ENCODE measurements at regions not wholly inside any gene's neighbourhood (a gene's known extent, or its start where the extent isn't known, plus 50 kb on each side); places are given as distances from the start of the nearest gene placed in this dataset.

DNA sequence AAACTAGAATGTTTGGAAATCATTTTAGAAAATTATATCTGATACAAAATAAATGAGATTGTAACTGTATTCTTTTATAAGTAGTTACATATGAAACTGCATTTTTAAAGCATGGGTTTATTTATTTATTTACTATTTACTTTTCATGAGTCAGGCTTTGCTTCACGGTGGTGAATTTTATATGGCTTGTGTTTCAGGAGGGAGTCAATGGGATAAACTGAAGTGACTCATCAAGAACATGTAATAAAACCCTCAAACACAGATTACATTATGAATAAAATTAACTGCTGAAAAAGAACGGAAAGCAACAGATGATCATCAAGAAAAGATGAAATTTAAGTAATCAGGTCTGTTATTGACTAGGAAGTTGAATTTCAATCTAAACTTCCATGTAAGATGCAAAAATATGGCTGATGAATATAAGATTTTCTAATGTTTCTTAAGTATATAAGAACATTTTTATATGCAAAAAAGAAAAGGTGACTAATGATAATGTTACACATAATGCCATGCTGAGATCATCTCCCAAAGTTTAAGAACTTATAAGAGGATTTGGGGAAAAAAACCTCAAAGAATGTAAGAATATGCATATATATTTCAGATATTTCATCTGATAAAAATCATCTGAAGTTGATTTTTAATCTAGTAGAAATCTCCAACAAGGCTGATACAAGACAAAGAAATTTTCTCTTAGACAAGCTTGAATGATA lies 383.6 kb downstream of the SLITRK1 start (continued):
- TF ChIP-seq CTCF (IDR thresholded peaks at IDR 0.05; ENCODE audit: low read depth, low read length, missing input control) = no peak

DNA sequence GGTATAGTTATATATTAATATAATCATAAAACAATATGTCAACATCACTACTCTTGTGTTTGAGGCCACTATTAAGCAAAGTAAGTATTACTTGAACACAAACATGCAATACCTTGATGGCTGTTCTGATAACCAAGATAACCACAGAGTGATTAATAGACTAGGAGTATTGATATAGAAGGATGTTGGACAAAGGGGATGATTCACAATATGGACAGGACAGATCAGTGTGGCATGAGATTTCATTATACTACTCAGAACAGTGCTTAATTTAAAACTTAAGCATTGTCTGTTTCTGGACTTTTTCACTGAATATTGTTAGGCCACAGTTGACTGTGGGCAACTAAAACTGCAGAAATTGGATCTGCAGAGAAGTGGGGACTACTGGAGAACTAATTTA lies 384.2 kb downstream of the SLITRK1 start:
- no peak for TF ChIP-seq EGR1 (IDR thresholded peaks at IDR 0.05; ENCODE audit: low read depth in 2 of 2)
- TF ChIP-seq YY1 (IDR thresholded peaks at IDR 0.05) = no peak
- no peak for TF ChIP-seq TAF1 (conservative IDR thresholded peaks at IDR 0.05)
- TF ChIP-seq GABPA (IDR thresholded peaks at IDR 0.05 in 1 of 2, conservative IDR thresholded peaks at IDR 0.05 in 1 of 2) = no peak
- no peak for TF ChIP-seq FOXA2 (IDR thresholded peaks at IDR 0.05)
- TF ChIP-seq HNF4G (IDR thresholded peaks at IDR 0.05) = no peak
- TF ChIP-seq FOXA1 (IDR thresholded peaks at IDR 0.05) = no peak
- TF ChIP-seq ATF3 (IDR thresholded peaks at IDR 0.05) = no peak
- TF ChIP-seq, protein P1, sequence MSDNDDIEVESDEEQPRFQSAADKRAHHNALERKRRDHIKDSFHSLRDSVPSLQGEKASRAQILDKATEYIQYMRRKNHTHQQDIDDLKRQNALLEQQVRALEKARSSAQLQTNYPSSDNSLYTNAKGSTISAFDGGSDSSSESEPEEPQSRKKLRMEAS (IDR thresholded peaks at IDR 0.05) = no peak
- no peaks in the 10 kb centered on the region for H3K9me3 ChIP-seq (ENCODE audit: control insufficient read depth in 4 of 4, low read length in 3 of 4)
- no peak for DNase-seq (ENCODE audit: low spot score)
- H3K9ac ChIP-seq (ENCODE audit: low read depth in 1 of 2, low read length in 2 of 2) = no peak overlapping the region
- no peaks in the 10 kb centered on the region for H3K36me3 ChIP-seq (ENCODE audit: control insufficient read depth in 4 of 4, insufficient read depth in 3 of 4, low read depth in 1 of 4, low read length in 3 of 4)
- no peak overlapping the region for H3K27ac ChIP-seq (ENCODE audit: low read depth in 1 of 2, low read length in 2 of 2)
- H3K4me3 ChIP-seq (ENCODE audit: low read depth in 1 of 3, low read length in 3 of 3) = no peak overlapping the region
- H3K4me1 ChIP-seq (ENCODE audit: control insufficient read depth in 4 of 4, insufficient read depth in 4 of 4, low read length in 3 of 4) = no peaks in the 10 kb centered on the region
- peaks cover 0 to 2% (median 0%) of the 10 kb centered on the region in 4 donors for H3K27me3 ChIP-seq (ENCODE audit: control insufficient read depth in 4 of 4, insufficient read depth in 4 of 4, low read length in 3 of 4)

DNA sequence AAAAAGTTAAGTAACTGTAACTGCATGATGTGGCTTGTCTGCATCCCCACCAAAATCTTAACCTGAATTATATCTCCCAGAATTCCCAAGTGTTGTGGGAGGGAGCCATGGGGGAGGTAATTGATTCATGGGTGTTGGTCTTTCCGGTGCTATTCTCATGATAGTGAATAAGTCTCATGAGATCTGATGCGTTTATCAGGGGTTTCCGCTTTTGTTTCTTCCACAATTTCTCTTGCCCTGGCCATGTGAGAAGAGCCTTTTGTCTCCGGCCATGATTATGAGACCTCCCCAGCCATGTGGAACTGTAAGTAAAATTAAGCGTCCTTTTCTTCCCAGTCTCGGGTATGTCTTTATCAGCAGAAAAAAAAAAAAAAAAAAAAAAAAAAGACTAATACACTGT lies 385.8 kb downstream of the SLITRK1 start:
- Histone ChIP-seq H3K36me3 (ENCODE audit: control insufficient read depth in 4 of 4, insufficient read depth in 3 of 4, low read depth in 1 of 4, low read length in 3 of 4) (no peaks in the 10 kb centered on the region), H3K4me3 (ENCODE audit: low read depth in 1 of 3, low read length in 3 of 3) (no peak overlapping the region), H3K27ac (ENCODE audit: low read depth in 1 of 2, low read length in 2 of 2) (no peak overlapping the region), H3K9ac (ENCODE audit: low read depth in 1 of 2, low read length in 2 of 2) (no peak overlapping the region), H3K4me1 (ENCODE audit: control insufficient read depth in 4 of 4, insufficient read depth in 4 of 4, low read length in 3 of 4) (no peaks in the 10 kb centered on the region), H3K9me3 (ENCODE audit: control insufficient read depth in 4 of 4, low read length in 3 of 4) (no peaks in the 10 kb centered on the region), H3K27me3 (ENCODE audit: control insufficient read depth in 4 of 4, insufficient read depth in 4 of 4, low read length in 3 of 4) (peaks cover 0 to 2% (median 0%) of the 10 kb centered on the region in 4 donors)
- TF ChIP-seq FOXA2 (IDR thresholded peaks at IDR 0.05) = no peak
- no peak for DNase-seq (ENCODE audit: low spot score)
- 84% methylated on average over 6 of the region's 6 CpGs for WGBS

DNA sequence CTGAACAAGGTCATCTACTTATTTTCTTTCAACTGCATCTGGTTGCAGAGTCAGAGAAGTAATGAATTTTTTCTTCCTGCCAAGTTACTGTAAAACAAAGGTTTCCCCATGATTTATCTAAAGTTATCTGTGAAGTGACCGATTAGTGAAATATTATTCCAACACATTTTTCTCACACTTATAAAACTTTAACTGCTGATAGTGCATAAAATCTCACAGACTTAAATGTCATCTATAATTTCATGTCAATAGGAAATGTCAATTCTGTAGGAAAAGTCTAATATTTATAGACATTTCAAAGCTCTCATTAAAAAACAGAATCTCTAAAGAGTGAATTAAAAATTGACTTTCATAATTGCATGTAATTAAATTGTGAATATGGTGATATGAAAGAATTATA lies 397.2 kb downstream of the SLITRK1 start:
- Histone ChIP-seq H3K4me3 (ENCODE audit: low read depth in 1 of 3, low read length in 3 of 3) (no peak overlapping the region), H3K9ac (ENCODE audit: low read depth in 1 of 2, low read length in 2 of 2) (no peak overlapping the region), H3K27ac (ENCODE audit: low read depth in 1 of 2, low read length in 2 of 2) (no peak overlapping the region), H3K4me1 (ENCODE audit: control insufficient read depth in 4 of 4, insufficient read depth in 4 of 4, low read length in 3 of 4) (no peaks in the 10 kb centered on the region), H3K36me3 (ENCODE audit: control insufficient read depth in 4 of 4, insufficient read depth in 3 of 4, low read depth in 1 of 4, low read length in 3 of 4) (no peaks in the 10 kb centered on the region), H3K9me3 (ENCODE audit: control insufficient read depth in 4 of 4, low read length in 3 of 4) (no peaks in the 10 kb centered on the region), H3K27me3 (ENCODE audit: control insufficient read depth in 4 of 4, insufficient read depth in 4 of 4, low read length in 3 of 4) (no peaks in the 10 kb centered on the region)
- 72% methylated on average over 1 of the region's 1 CpG for WGBS
- no peak for DNase-seq (ENCODE audit: low spot score)
- TF ChIP-seq HNF4A (conservative IDR thresholded peaks at IDR 0.05) (no peak), ATF3 (IDR thresholded peaks at IDR 0.05) (no peak), TAF1 (conservative IDR thresholded peaks at IDR 0.05) (no peak), CTCF (IDR thresholded peaks at IDR 0.05; ENCODE audit: low read depth, low read length, missing input control) (no peak), NR2F2 (IDR thresholded peaks at IDR 0.05) (no peak), FOXA2 (IDR thresholded peaks at IDR 0.05) (no peak), RXRA (IDR thresholded peaks at IDR 0.05) (no peak), YY1 (IDR thresholded peaks at IDR 0.05) (no peak), EGR1 (IDR thresholded peaks at IDR 0.05; ENCODE audit: low read depth in 2 of 2) (no peak), GABPA (IDR thresholded peaks at IDR 0.05 in 1 of 2, conservative IDR thresholded peaks at IDR 0.05 in 1 of 2) (no peak), RAD21 (IDR thresholded peaks at IDR 0.05) (no peak), FOXA1 (IDR thresholded peaks at IDR 0.05) (no peak)
- TF ChIP-seq, protein P2, sequence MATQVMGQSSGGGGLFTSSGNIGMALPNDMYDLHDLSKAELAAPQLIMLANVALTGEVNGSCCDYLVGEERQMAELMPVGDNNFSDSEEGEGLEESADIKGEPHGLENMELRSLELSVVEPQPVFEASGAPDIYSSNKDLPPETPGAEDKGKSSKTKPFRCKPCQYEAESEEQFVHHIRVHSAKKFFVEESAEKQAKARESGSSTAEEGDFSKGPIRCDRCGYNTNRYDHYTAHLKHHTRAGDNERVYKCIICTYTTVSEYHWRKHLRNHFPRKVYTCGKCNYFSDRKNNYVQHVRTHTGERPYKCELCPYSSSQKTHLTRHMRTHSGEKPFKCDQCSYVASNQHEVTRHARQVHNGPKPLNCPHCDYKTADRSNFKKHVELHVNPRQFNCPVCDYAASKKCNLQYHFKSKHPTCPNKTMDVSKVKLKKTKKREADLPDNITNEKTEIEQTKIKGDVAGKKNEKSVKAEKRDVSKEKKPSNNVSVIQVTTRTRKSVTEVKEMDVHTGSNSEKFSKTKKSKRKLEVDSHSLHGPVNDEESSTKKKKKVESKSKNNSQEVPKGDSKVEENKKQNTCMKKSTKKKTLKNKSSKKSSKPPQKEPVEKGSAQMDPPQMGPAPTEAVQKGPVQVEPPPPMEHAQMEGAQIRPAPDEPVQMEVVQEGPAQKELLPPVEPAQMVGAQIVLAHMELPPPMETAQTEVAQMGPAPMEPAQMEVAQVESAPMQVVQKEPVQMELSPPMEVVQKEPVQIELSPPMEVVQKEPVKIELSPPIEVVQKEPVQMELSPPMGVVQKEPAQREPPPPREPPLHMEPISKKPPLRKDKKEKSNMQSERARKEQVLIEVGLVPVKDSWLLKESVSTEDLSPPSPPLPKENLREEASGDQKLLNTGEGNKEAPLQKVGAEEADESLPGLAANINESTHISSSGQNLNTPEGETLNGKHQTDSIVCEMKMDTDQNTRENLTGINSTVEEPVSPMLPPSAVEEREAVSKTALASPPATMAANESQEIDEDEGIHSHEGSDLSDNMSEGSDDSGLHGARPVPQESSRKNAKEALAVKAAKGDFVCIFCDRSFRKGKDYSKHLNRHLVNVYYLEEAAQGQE (IDR thresholded peaks at IDR 0.05) = no peak
- TF ChIP-seq, protein P1 (IDR thresholded peaks at IDR 0.05) = no peak
